ENCODE measurements at regions not wholly inside any gene's neighbourhood (a gene's known extent, or its start where the extent isn't known, plus 50 kb on each side); places are given as distances from the start of the nearest gene placed in this dataset.

DNA sequence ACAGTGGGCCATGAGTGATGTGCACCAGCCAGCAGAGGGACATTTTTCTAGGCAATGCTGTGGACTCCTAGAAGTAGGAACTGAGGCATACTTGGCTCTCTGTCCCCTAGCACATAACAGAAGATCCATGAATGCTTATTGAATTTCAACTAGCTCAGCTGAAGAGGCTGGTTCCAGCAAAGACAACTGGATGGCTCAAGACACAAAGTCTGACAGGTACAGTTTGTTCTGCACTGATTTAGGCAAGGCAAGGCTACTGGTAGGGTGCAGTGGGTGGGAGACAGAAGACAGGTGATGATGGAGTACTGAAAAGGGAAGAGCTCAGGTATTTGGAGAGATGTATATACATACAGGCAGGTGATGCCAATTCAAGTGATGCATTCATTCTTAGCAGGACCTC lies 72.4 kb upstream of the USP47 start:
- H3K9me3 ChIP-seq (ENCODE audit: control insufficient read depth, low read length): no peaks in the 10 kb centered on the region
- H3K4me1 Mint-ChIP-seq: peaks cover 5% of the 10 kb centered on the region
- TF ChIP-seq, protein P1, sequence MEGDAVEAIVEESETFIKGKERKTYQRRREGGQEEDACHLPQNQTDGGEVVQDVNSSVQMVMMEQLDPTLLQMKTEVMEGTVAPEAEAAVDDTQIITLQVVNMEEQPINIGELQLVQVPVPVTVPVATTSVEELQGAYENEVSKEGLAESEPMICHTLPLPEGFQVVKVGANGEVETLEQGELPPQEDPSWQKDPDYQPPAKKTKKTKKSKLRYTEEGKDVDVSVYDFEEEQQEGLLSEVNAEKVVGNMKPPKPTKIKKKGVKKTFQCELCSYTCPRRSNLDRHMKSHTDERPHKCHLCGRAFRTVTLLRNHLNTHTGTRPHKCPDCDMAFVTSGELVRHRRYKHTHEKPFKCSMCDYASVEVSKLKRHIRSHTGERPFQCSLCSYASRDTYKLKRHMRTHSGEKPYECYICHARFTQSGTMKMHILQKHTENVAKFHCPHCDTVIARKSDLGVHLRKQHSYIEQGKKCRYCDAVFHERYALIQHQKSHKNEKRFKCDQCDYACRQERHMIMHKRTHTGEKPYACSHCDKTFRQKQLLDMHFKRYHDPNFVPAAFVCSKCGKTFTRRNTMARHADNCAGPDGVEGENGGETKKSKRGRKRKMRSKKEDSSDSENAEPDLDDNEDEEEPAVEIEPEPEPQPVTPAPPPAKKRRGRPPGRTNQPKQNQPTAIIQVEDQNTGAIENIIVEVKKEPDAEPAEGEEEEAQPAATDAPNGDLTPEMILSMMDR (conservative IDR thresholded peaks at IDR 0.05): no peak
- no peak overlapping the region for H3K27ac Mint-ChIP-seq
- peaks cover 29% of the 10 kb centered on the region for H3K27me3 Mint-ChIP-seq (ENCODE audit: insufficient read depth)
- H3K4me3 Mint-ChIP-seq: no peak overlapping the region
- H3K27ac ChIP-seq (ENCODE audit: low read depth, low read length): no peak overlapping the region
- no peaks in the 10 kb centered on the region for H3K9me3 Mint-ChIP-seq
- H3K36me3 ChIP-seq (ENCODE audit: control insufficient read depth, insufficient read depth, low read length): no peaks in the 10 kb centered on the region
- H3K9ac ChIP-seq (ENCODE audit: extremely low read depth, low read length, poor library complexity, severe bottlenecking): no peak overlapping the region
- no peak overlapping the region for H3K4me3 ChIP-seq (ENCODE audit: low read length)
- H3K4me1 ChIP-seq (ENCODE audit: control insufficient read depth, insufficient read depth, low read length): no peaks in the 10 kb centered on the region
- DNase-seq: no peak
- H3K27me3 ChIP-seq (ENCODE audit: control insufficient read depth, insufficient read depth, low read length, poor library complexity, severe bottlenecking): peaks cover 24% of the 10 kb centered on the region
- no peaks in the 10 kb centered on the region for H3K36me3 Mint-ChIP-seq (ENCODE audit: low read depth)

DNA sequence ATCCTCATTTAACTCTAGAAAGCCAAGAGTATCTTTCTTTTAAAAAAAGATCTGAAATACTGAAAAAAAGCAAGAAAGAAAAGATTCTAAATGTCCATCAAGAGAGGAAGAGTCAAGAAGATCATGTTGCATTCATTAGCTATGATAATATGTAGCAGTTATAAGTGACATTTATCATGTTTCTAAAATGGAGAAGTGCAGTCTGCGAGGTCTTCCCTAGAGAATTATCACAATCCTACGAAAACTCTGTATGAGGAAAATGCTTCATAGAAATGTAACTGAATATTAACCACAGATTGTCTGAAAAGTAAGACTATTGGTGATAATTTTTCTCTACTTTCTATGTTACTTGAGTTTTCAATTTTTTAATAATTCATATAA lies 77.4 kb upstream of the USP47 start:
- peaks cover 22% of the 10 kb centered on the region for H3K27me3 ChIP-seq (ENCODE audit: control insufficient read depth, insufficient read depth, low read length, poor library complexity, severe bottlenecking)
- Mint-ChIP-seq H3K27me3 (ENCODE audit: insufficient read depth) (peaks cover 28% of the 10 kb centered on the region), H3K4me1 (no peaks in the 10 kb centered on the region), H3K36me3 (ENCODE audit: low read depth) (no peaks in the 10 kb centered on the region), H3K4me3 (no peak overlapping the region), H3K27ac (no peak overlapping the region), H3K9me3 (no peaks in the 10 kb centered on the region)
- no peaks in the 10 kb centered on the region for H3K36me3 ChIP-seq (ENCODE audit: control insufficient read depth, insufficient read depth, low read length)
- no peak overlapping the region for H3K9ac ChIP-seq (ENCODE audit: extremely low read depth, low read length, poor library complexity, severe bottlenecking)
- H3K4me1 ChIP-seq (ENCODE audit: control insufficient read depth, insufficient read depth, low read length): peaks cover 3% of the 10 kb centered on the region
- no peak overlapping the region for H3K27ac ChIP-seq (ENCODE audit: low read depth, low read length)
- TF ChIP-seq, protein P1 (conservative IDR thresholded peaks at IDR 0.05): no peak
- no peak overlapping the region for H3K4me3 ChIP-seq (ENCODE audit: low read length)
- H3K9me3 ChIP-seq (ENCODE audit: control insufficient read depth, low read length): no peaks in the 10 kb centered on the region
- DNase-seq: no peak
- WGBS, 2 experiments (ENCODE audit: insufficient coverage in 1 of 2, insufficient read length in 1 of 2): 100% methylated on average over 1 of the region's 2 CpGs; no CpG with 5 or more reads in 1 of the 2 experiments

DNA sequence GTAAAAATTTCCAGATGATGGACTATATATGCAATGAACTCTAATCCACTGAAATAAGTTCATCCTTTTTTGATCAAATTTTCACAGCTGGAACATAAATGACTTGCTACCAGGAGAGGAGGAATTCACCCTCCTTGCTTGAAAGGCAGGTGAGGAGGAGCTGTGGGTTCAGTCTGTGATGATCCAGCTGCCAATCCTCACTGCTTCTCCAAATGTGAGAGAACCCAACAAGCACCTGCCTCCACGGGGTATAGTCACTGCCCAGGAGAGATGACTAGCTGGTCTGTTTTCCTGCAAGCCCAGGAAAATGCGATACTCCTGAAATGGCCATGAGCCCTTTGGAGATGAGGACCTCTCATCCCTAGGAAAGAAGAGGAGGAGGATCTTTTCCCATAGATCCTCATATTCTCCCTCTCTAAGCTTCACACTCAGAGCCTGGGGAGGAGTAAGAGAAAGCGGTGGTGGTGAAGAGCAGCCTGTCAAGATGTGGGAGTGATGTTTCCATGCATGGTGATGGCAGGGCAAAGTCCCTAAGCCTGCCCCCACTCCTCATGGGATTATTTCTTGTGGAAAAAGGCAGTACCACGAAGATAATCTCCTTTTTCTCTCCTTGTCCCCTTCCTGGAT lies 77.9 kb upstream of the USP47 start:
- H3K27me3 Mint-ChIP-seq (ENCODE audit: insufficient read depth): peaks cover 27% of the 10 kb centered on the region
- no peaks in the 10 kb centered on the region for H3K9me3 ChIP-seq (ENCODE audit: control insufficient read depth, low read length)
- no peak overlapping the region for H3K27ac Mint-ChIP-seq
- no peak overlapping the region for H3K9ac ChIP-seq (ENCODE audit: extremely low read depth, low read length, poor library complexity, severe bottlenecking)
- H3K4me3 ChIP-seq (ENCODE audit: low read length): no peak overlapping the region
- no peaks in the 10 kb centered on the region for H3K9me3 Mint-ChIP-seq
- no peak for DNase-seq
- 82 to 100% methylated on average over 1 to 4 of the region's 4 CpGs for WGBS, 2 experiments (ENCODE audit: insufficient coverage in 1 of 2, insufficient read length in 1 of 2)
- H3K4me3 Mint-ChIP-seq: no peak overlapping the region
- H3K27me3 ChIP-seq (ENCODE audit: control insufficient read depth, insufficient read depth, low read length, poor library complexity, severe bottlenecking): peaks cover 17% of the 10 kb centered on the region
- TF ChIP-seq, protein P1 (conservative IDR thresholded peaks at IDR 0.05): no peak
- no peak overlapping the region for H3K27ac ChIP-seq (ENCODE audit: low read depth, low read length)
- peaks cover 3% of the 10 kb centered on the region for H3K4me1 ChIP-seq (ENCODE audit: control insufficient read depth, insufficient read depth, low read length)
- H3K36me3 Mint-ChIP-seq (ENCODE audit: low read depth): no peaks in the 10 kb centered on the region
- no peaks in the 10 kb centered on the region for H3K4me1 Mint-ChIP-seq
- no peaks in the 10 kb centered on the region for H3K36me3 ChIP-seq (ENCODE audit: control insufficient read depth, insufficient read depth, low read length)
